HG03520 (cell line): ENCODE measurements at regions not wholly inside any gene's neighbourhood (a gene's known extent, or its start where the extent isn't known, plus 50 kb on each side); places are given as distances from the start of the nearest gene placed in this dataset.
A peak's percentile ranks its signal among the peaks of the same experiment; 100 is the strongest.

ENCODE experiments used
- ATAC-seq: cut with Tn5 transposase; IDR thresholded peaks from one replicate; pipeline ENCODE4 v1.9.1; 2021; ENCODE audit warnings: mild to moderate bottlenecking, moderate library complexity; ENCODE audit not compliant: unreplicated experiment

DNA sequence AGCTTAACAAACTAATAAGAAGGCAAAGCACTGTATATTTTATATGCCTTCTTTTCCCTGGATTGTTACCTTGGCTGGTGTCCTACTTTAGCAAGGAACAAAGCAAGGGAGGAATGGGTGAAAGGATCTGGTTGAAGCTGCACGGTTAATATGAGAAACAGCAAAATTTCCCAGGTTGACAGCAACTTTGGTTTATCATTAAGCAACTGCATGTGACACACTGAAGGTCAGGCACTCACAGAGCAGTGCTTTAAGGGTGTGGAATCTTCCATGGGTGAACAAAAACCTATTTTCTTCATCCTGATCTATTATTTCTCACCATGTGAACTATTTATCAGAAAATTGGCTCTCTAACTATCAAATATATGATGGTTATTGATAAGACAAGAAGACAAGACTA is 109.0 kb upstream of the ATP10B start:
- no peak for ATAC-seq

DNA sequence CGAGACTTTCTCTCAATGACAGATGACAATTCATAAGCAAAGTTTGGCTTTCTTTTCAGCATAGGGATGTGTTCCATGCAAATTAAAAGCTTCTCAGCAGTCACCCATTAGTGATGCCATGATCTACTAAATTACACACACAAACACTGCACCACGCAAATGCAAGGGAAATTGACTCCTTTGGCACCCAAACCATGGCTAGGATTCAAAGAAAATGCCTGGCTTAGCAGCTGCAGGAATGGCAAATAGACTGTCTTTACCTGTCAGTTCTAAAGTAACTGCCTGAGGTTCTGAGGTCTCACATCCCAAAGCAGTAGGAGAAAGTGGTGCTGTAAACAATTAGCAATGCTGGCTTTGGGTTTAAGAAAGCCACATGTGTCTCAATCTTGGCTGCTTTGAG is 108.6 kb upstream of the ATP10B start:
- no peak for ATAC-seq

DNA sequence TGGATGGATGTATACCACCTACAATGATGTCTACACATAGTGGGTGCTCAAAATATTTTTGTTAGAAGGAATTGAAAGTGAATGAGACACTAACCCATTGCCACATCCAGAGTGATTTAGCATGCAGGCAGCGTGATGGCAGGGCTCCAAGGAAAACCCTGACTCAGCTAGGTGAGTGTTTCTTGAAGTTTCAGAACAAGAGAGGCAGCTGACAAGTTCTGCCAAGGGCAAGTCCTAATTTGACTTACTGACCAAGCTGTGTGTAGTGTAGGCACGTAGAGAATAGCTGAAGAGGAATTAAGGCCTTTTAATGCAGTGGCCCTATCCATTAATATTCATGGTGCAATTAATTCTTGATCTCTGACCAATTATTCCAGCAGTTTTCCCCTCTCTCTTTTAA is 107.8 kb upstream of the ATP10B start:
- ATAC-seq = no peak

DNA sequence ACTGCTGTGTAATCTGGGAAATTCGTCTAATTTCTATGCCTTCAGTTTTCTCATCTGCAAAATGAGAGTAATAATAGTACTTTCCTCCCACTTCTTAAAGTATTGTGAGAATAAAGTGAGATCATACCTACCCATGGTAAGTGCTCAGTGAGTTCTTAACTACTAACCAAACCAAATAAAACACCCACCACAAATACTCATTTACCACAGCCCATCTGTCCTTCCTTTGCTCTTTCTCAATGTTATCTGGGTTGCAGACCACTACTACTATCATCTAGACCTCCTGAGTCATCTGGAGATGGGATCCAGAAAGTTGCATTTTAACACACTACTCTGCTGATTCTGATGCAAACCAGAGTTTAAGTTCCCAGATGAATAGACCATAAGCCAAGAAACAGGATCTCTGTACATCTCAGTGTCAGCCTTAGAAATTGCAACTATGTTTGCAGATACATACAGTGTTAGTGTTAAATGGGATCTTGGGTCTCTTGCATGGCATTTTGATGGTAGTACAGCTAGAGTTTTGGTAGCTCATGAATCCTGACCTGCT is 105.4 kb upstream of the ATP10B start:
- peak; percentile 57 for ATAC-seq

DNA sequence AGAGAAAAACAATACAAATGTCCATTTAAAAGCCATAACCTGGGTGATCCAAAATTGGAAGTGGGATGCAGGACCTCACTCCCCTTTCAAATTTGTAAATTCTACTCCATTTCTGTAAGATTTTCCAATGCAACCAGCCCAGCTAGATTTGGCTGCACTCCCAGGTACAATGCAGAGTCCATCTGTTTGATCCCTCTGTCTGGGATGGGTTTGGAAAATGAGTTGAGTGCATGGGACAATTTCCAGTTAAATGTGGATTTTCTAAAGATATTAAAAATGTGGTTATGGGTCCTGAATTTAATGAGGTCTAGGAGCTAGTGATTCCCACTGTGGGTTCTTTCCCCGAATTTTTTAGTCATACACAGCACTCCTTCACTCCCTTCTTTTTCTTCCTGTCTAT is 104.0 kb upstream of the ATP10B start:
- no peak for ATAC-seq

DNA sequence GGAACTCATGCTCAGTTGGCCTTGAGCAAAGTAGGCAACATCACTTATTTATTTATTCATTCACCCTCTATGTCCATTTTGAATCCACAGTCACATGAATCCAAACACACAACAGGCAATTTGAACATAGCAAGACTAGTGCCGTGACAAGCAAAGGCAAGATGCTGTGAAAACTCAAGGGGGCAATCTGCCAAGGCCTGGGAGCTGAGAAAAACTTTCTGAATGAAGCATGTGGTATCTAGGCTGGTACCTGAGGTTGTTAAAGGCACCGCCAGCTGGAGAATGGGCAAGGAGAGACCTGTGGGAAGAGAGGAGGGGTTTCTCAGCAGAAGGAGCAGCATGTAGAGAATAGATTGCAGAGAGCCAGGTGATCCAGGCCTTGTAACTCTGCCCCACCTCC is 98.3 kb upstream of the ATP10B start:
- ATAC-seq = no peak

DNA sequence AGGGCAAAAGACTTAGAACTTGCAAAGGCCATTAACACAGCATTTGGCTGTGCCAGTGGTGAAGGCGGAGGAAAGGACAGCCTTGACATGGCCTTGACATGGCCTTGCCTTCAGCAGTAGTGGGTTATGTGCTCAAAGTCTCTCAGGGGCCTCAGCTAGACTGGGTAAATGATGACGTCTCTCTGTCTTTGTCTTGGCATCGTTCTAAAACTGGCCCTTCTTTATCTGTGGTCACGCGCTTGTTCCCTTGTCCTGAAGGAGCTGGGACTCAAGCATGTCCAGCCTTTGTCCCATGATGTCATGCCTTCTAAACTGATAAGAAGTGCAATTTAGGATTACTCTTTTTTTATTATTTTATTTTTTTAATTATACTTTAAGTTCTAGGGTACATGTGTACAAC is 88.7 kb upstream of the ATP10B start:
- ATAC-seq = no peak

DNA sequence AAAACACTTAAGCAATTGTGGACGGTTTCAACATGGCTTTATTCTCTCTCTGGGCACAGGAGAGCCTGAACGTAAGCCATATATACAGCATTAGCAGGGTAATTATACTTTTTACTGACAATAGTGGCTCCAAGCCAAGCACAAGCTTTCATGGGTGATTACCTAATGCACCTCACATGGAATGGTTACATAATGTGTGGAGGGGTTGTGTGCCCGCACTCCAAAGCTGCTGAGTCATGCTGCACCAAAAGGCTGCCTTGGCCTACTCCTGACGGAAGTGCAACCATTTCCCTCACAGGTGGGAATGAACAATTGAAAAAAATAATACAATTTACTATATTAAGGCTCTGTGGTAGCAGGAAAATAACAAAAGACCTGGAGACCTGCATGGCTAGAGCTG is 86.5 kb upstream of the ATP10B start:
- no peak for ATAC-seq

DNA sequence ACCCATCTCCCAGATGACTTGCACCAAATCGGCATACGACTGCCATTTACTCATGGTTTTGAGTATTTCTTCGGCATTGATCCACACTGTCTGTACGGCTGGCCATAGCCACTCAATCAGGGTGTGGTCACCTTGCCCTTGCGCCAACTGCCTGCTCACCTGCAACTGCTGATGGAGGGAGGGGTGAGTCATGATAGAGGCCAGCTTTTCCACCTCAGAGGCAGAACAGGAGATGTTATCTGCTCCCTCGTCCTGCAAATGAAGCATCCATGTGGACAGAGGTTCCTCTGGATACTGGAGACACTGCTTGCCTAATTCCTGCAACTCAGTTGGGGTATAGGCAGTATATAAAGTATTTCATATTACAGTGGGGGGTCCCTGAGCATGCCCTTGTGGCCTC is 85.6 kb upstream of the ATP10B start:
- ATAC-seq = no peak

DNA sequence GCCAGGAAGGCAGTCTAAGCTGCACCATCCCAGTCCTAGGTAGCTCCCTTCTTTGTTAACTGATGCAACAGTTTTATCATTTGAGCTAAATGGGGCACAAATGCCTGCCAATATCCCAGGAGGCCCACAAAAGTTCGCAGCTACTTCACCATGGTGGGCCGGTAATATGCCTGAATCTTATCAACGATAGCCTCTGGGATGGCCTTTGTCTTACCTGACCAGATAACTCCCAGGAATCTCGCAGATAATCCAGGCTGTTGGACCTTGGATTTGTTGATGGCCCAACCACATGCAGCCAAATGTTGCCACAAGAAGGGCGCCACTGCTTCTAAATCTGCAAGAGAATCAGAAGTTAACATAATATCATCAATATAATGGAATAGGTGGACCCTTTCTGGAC is 83.8 kb upstream of the ATP10B start:
- ATAC-seq = no peak

DNA sequence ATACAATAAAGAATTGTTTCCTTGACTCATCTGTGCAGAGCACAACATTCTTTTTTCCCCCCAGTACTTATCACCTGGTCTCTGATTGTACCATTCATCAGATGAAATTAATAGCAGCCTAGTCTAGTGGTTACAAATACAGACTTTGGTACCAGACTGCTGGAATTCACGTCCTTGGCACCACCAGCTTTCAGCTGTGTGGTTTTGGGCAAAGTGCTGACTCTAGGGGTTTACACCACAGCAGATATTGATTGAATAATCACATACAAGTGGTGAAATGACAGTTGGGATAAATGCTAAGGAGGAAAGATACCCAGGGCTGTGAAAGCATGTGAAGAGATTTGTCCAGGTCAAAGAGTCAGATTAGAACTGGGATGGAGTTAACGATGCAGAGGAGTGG is 79.3 kb upstream of the ATP10B start:
- no peak for ATAC-seq

DNA sequence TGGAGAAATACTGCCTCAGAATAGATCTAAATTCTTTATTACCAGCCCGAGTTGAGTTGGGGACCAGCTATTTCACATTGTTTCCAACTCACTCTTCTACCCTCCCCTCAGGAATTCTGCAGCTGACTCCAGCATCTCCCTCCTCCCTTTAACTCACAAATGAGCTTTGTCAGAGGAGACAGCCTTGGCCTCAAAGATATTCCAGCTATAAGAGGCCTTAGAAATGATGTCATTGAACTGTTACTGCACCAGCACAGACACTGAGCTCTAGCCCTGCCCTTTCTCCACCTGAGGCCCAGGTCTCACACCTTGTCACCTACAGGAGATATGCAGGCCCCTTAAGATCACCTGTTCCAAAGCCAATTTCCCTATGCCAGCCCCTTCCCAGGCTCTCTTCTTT is 78.4 kb upstream of the ATP10B start:
- no peak for ATAC-seq

DNA sequence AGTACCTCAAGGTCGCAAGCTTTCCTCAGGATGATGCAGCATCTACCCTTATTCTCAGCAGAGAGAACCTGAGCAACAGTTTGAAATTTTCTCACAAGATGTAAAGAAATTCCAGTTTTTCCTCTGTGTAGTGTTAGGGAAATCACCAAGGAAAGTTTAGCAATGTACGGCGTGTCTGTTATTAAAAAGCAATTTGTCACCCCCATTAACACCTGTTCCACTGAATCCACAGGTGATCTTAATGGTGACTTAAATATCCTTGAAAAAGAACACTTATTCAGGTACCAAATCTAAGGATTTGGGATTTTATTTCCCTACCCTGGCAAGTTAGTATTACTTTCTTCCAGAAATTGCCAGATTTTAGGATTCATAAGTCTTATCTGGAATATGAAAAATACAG is 77.9 kb upstream of the ATP10B start:
- ATAC-seq = no peak

DNA sequence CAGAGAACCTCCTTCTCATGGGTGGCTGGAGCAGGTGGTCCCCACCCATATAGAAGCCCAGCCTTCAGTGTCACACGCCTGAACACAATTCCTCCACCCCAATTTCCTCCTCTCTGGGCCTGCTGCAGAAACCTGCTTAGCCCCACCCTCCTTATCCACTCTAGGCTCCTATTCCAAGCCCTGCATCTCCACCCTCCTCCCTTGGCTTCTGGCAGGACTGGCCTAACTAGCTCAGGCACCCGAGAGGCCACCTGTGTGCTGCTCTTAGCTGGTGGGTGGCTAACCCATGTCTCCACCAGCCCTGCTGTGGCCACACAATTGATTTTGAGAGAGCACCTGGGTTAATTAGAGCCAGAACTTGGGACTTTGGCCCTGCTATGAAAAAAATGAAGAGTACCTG is 77.3 kb upstream of the ATP10B start:
- ATAC-seq = no peak

DNA sequence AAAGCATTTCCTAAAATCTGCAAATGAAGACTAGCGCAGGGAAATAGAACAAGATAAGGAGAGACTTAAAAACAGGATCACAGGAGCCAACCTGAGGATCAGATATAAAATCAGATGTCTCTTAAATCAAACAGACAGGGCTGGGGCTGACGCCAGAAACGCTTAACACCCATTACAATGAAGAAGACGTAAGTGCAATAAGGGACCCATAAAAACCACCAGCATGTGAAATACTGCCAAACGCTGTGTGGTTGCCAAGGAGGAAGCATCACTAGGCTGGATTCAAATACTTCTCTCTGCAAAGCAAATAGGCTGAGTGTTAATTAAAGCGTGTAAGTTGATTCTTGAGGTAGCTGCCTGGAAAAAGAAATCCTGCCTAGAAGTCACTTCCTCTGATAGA is 74.4 kb upstream of the ATP10B start:
- ATAC-seq = no peak

DNA sequence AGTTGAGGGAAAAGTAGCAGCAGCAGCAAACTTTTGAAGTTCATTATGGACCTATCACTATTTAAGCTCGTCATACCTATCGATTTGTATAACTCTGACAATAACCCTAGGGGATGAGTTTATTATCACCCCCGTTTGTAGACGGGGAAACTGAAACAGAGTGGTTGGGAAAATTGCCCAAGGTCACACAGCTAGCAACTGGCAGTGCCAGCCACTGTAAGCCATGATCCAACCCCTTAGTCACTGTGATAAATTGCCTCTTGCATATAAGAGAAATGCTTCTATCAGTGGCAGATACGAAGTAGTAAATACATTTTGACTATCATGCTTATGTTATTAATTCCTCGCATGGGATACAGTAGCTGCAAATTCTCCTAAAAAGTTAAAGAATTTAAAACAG is 73.3 kb upstream of the ATP10B start:
- ATAC-seq = no peak

DNA sequence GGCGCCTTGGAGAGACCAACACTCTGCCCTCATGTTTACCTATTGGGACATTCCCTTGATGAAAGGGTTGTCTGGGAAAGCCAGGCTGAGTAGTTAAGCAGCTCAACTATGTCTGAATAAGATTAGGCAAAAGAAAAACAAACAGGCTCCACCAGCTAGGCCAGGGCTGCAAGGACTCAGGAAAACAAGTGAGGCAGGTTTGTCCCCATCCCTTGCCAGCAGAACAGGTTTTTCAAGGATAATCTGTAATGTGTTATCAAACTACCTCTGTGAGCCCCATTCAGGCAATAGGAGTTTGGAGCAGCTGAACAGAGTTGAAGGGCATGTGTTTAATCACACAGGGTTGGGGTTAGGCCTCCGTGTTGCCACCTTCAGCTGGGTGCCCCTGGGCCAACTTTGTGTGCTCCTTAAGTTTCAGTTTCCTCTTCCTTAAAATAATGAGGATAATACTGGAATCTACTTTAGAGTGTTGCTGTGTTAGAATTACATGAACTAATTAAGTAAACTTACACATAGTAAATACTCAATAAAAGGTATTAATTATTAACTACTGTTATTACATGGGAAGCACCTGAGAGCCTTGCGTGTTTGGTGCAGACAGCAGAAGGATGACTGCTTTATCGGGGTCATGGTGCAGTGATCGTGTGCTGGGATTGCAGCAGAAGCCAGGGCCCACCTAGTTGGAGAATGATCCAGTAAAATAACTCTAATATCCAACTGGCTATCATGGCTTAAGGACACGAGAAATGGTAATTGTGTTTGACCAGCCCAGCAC is 72.1 kb upstream of the ATP10B start:
- ATAC-seq = no peak

DNA sequence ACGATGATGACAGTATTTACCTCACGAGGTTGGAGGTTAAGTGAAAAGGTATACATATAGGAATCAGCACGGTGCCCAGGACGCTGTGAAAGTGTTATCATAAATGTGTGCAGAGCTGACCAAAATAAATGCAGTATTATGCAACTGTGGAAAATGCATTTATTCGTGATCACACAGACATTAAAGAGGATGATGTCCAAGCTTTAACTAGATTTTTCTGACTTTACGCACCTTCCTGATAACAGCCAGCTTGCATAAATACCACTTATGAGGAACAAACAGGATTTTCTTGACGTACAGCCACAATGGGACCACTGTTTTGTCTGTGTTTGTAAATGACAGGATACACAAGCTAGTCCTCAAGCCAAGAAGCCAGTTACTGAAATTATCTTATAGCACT is 71.4 kb upstream of the ATP10B start:
- no peak for ATAC-seq

DNA sequence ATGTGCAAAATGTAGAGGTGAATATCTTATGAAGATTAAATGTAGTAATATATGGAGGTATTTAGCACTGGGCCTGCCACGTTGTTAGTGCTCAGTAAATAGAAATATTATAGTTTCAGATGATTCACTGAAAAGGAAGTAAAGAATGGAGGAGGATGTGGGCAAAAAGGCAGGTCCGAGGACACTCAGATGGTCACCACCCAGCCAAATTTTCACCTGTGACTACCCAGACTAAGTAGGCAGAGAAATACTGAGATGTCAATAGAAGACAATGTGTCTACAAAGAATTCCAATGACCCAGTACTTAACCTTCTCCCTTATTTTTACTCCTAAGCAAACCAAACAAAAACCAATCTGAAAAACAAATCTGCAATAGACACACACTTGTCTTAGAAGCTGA is 70.3 kb upstream of the ATP10B start:
- ATAC-seq = no peak

DNA sequence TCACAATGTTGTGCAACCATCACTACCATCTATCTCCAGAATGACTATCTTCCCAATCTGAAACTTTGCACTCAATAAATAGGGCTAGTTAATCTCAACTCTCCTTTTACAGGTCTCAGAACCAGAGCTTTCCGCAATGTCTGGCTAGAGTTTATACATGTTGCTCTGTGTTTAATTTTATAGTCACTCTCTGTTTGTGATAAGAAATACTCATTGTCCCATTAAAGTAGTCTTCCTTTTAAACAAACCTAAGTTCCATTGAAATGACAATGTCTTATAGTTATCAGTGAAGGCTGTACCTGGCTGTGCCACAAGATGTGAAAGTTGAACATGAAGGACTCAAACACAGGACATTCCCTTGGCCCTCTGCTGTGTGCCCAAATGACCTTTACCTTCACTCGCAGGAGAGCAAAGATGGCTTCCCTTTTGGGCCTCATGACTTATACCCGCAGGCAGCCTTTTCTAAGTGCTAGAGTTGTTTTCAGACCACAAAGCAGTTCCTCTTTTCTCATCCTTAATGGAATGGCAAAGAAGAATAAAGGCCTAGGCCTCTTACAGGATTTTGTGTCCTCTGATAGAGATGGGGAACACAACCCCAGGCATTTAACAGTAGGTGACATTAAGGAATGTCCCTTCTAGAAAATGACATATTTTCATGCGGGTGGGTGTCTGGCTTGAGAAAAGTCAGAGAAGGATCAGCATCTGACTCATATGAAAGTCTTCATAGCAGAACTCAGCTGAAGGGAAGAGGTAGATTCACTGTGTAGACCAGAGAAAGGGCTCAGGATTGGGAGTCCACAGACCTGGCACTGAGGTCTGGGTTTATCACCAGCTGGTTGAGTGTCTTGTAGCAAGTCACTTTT is 69.6 kb upstream of the ATP10B start:
- no peak for ATAC-seq

DNA sequence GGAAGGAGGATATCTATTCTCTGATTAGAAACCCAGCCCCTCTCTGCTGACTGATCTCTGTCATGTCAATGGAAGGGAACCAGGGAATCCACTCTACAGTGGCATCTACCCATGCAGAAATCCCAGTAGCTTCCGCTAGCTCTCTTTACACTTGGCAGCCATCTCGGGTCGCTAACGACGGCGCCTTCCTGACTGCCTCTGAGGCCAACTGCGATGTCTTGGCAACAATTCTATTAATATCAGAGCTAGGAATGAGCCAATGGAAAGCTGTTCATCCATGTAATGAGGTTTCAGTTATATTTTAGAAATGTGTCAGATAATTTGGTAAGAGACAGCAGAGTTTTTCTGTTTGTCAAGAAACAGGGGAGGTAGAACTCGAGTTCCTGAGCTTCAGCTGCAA is 67.6 kb upstream of the ATP10B start:
- ATAC-seq = no peak

DNA sequence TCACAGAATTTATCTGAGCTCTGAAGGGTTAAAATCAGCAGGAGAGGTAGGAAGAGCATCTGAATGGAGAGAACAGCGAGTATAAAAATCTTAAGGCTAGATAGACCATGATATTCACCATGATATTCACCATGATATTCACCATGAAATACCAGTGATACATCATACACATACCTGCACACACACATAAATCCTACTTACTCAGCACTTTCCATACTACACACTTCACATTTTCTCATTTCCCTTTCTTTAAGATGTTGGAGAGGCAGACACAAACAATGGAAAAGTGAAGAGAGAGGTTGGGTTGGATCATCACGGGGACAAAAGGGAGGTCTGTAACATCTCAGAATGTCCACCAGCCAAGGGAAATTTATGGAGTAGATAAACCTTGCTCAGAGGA is 66.4 kb upstream of the ATP10B start:
- ATAC-seq = no peak
